OCI-LY3 (cell line): ENCODE measurements at regions not wholly inside any gene's neighbourhood (a gene's known extent, or its start where the extent isn't known, plus 50 kb on each side); places are given as distances from the start of the nearest gene placed in this dataset.

Source experiments
- H2AFZ ChIP-seq: fragments of 200-600, 300-600 bp; shearing (Covaris generic); 2 replicates; pipeline ENCODE4 v1.6.0; 2014; ENCODE audit warnings: antibody characterized with exemption, low read depth, low read length
- H3K27ac ChIP-seq: fragments of 200-600, 300-600 bp; sonication (generic); 2 replicates; pipeline ENCODE4 v1.5.1; 2014; ENCODE audit warnings: mild to moderate bottlenecking, low read length, moderate library complexity, mixed read lengths
- H3K27me3 ChIP-seq: fragments of 200-600, 300-600 bp; sonication (generic); 2 replicates; pipeline ENCODE4 v1.6.1; 2014; ENCODE audit warnings: low read depth, low read length, mixed read lengths
- H3K36me3 ChIP-seq: fragments of 200-600, 300-600 bp; sonication (generic); replicated peaks from 2 replicates; pipeline ENCODE3; 2014; ENCODE audit warnings: low read depth, low read length, mixed read lengths
- H3K4me1 ChIP-seq: fragments of 300-600, 200-600 bp; sonication (generic); 2 replicates; pipeline ENCODE4 v1.6.1; 2014; ENCODE audit warnings: low read length, mixed read lengths
- H3K4me2 ChIP-seq: fragments of 200-600, 300-600 bp; sonication (generic); 2 replicates; pipeline ENCODE4 v1.6.1; 2014; ENCODE audit warnings: low read length, mixed read lengths
- H3K4me3 ChIP-seq: fragments of 300-600, 200-600 bp; sonication (generic); 2 replicates; pipeline ENCODE4 v1.5.1; 2014; ENCODE audit warnings: antibody characterized with exemption, mild to moderate bottlenecking, low read length, moderate library complexity
- H3K79me2 ChIP-seq: fragments of 300-600, 200-600 bp; shearing (Covaris generic); 2 replicates; pipeline ENCODE4 v1.6.1; 2014; ENCODE audit warnings: mild to moderate bottlenecking, low read length, mixed read lengths
- H3K9ac ChIP-seq: fragments of 300-600, 200-600 bp; shearing (Covaris generic); 2 replicates; pipeline ENCODE4 v1.6.0; 2014; ENCODE audit warnings: mild to moderate bottlenecking, low read length, moderate library complexity
- H3K9me3 ChIP-seq: fragments of 200-600, 300-600 bp; shearing (Covaris generic); 2 replicates; pipeline ENCODE4 v1.6.1; 2014; ENCODE audit warnings: low read length, mixed read lengths; ENCODE audit not compliant: insufficient read depth
- H4K20me1 ChIP-seq: fragments of 200-600, 300-600 bp; sonication (generic); 2 replicates; pipeline ENCODE4 v1.6.1; 2016; ENCODE audit warnings: low read length, mixed read lengths; ENCODE audit not compliant: insufficient read depth
- EZH2phosphoT487 ChIP-seq: fragments of 200-600 bp; shearing (Covaris generic); IDR thresholded peaks from 2 replicates; pipeline ENCODE4 v1.6.1; 2018; ENCODE audit warnings: antibody characterized with exemption, mixed run types, low read depth
- TF ChIP-seq, protein P1 (sequence below): fragments of 200-600, 300-600 bp; sonication (generic); IDR thresholded peaks from 2 replicates; pipeline ENCODE4 v1.5.1; 2014; ENCODE audit warnings: antibody characterized with exemption, low read length, low read depth

DNA sequence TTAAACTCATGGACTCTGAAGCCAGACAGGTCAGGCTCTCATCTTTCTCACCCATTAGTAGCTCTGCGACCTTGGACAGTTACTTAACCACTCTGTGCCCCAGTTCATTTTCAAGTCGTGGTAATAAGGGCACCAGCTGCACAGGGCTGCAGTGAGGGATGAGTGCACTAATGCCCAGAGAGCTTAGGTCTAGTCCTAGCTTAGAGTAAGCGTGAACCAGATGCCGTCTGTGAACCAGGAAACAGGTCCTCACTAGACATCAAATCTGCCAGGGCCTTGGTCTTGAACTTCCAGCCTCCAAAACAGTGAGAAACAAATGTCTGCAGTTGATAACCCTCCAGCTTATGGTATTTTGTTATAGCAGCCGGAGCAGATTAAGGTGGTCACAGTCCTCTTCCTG lies 222.4 kb upstream of the PFKP start:
- Histone ChIP-seq H3K4me2 (no peak overlapping the region), H3K9me3 (no peaks in the 10 kb centered on the region), H3K4me3 (no peak overlapping the region), H3K27ac (no peak overlapping the region), H4K20me1 (no peaks in the 10 kb centered on the region), H2AFZ (no peak overlapping the region), H3K4me1 (no peaks in the 10 kb centered on the region), H3K36me3 (no peaks in the 10 kb centered on the region), H3K9ac (no peak overlapping the region), H3K27me3 (no peaks in the 10 kb centered on the region), H3K79me2 (no peaks in the 10 kb centered on the region)
- TF ChIP-seq EZH2phosphoT487 = no peak
- TF ChIP-seq, protein P1, sequence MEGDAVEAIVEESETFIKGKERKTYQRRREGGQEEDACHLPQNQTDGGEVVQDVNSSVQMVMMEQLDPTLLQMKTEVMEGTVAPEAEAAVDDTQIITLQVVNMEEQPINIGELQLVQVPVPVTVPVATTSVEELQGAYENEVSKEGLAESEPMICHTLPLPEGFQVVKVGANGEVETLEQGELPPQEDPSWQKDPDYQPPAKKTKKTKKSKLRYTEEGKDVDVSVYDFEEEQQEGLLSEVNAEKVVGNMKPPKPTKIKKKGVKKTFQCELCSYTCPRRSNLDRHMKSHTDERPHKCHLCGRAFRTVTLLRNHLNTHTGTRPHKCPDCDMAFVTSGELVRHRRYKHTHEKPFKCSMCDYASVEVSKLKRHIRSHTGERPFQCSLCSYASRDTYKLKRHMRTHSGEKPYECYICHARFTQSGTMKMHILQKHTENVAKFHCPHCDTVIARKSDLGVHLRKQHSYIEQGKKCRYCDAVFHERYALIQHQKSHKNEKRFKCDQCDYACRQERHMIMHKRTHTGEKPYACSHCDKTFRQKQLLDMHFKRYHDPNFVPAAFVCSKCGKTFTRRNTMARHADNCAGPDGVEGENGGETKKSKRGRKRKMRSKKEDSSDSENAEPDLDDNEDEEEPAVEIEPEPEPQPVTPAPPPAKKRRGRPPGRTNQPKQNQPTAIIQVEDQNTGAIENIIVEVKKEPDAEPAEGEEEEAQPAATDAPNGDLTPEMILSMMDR = no peak

DNA sequence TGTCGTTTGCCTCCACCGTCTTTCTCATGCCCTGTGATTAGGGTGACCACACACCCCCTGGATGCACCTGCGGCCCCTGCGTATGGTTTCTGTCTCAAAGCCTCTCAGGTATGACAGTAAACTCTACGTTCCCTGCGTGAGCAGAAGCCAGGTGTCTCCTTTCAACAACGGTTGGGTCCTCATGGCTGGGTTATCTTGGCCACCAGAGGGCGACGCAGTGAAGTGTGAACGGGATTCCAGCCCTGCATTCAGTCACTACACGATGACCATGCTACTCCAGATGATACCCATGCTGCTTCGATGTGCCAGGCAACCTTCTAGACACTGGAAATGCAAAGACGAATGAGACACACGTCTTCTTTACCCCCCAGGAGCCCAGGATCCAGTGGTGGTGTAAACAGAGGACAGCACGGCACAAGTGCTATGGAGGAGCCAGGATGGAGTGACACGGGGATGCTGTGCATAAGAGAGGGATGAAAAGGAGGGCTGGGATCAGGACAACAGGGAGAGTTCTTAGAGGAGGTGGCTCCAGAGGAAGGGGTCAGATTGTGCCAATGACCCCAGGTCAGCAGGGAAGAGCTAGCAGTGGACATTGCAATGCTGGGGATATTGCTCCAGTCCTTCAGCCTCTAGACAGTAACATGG lies 228.1 kb upstream of the PFKP start:
- Histone ChIP-seq H2AFZ (no peak overlapping the region), H3K79me2 (no peaks in the 10 kb centered on the region), H3K4me1 (no peaks in the 10 kb centered on the region), H3K27ac (no peak overlapping the region), H3K4me3 (no peak overlapping the region), H3K9me3 (no peaks in the 10 kb centered on the region), H3K36me3 (no peaks in the 10 kb centered on the region), H4K20me1 (no peaks in the 10 kb centered on the region), H3K9ac (no peak overlapping the region), H3K4me2 (no peak overlapping the region), H3K27me3 (no peaks in the 10 kb centered on the region)
- no peak for TF ChIP-seq EZH2phosphoT487
- TF ChIP-seq, protein P1 = peak; percentile 54

DNA sequence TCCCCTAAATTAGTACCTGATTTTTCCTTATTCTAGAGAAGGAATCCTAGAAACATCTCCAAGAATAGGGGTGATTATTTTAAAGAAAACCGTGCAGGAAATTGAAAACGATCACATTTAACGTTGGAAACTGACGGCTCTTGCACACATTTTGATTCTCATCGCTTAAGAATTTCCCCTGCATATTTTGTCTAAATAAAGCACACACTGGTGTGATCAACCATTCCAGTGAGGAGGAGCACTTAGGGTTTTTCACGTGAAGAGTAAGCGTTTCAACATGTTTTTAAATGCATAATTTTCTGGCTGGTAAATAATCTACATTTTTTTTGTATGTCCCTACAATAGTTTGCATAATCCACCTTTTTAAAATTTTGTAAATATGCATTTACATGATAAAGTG lies 229.7 kb upstream of the PFKP start:
- no peak for TF ChIP-seq EZH2phosphoT487
- TF ChIP-seq, protein P1 = no peak
- H3K79me2 ChIP-seq = no peaks in the 10 kb centered on the region
- no peaks in the 10 kb centered on the region for H3K4me1 ChIP-seq
- H4K20me1 ChIP-seq = no peaks in the 10 kb centered on the region
- H3K9ac ChIP-seq = no peak overlapping the region
- no peak overlapping the region for H3K27ac ChIP-seq
- no peak overlapping the region for H2AFZ ChIP-seq
- H3K27me3 ChIP-seq = no peaks in the 10 kb centered on the region
- H3K4me2 ChIP-seq = no peak overlapping the region
- H3K36me3 ChIP-seq = no peaks in the 10 kb centered on the region
- no peak overlapping the region for H3K4me3 ChIP-seq
- H3K9me3 ChIP-seq = no peaks in the 10 kb centered on the region

DNA sequence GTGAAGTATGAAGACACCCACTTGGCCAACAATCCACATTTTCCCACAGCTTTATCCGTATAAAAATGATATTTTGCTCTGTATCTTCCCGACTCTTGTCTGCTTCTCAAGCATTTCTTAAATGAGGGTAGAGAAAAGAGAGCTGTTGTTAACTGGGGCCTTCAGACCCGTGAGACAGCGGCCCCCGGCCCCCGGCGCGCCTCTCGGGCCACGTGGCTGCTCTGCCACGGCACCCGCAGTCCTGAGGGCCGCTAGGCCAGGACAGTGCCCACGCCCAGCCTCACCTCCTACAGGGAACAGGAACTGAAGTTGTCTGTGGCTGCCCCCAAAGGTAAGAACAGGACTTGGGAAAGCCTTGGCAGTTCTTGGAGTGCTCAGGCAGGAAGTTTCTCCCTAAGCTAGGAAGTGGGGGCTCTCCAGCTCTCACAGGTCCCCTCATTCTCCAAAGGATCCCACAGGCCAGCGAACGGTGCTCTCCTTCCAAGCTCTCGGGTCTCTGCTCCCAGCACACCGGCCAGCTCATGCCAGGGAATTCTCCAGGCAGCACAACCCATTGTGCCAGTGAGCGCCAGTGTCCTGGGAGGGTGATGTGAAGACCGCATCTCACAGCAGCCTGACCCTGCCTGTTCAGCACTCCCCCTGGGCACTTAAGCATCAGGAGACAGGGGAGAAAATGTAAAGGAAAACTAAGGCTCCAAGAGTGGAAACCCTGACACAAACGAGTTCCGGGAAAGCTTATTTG lies 230.3 kb upstream of the PFKP start:
- Histone ChIP-seq H3K4me2 (no peak overlapping the region), H3K79me2 (no peaks in the 10 kb centered on the region), H2AFZ (no peak overlapping the region), H3K36me3 (no peaks in the 10 kb centered on the region), H3K9ac (no peak overlapping the region), H3K27ac (no peak overlapping the region), H3K9me3 (no peaks in the 10 kb centered on the region), H3K4me1 (no peaks in the 10 kb centered on the region), H3K4me3 (no peak overlapping the region), H4K20me1 (no peaks in the 10 kb centered on the region), H3K27me3 (no peaks in the 10 kb centered on the region)
- TF ChIP-seq EZH2phosphoT487 = no peak
- TF ChIP-seq, protein P1 = no peak
